ENCODE measurements at regions not wholly inside any gene's neighbourhood (a gene's known extent, or its start where the extent isn't known, plus 50 kb on each side); places are given as distances from the start of the nearest gene placed in this dataset.

DNA sequence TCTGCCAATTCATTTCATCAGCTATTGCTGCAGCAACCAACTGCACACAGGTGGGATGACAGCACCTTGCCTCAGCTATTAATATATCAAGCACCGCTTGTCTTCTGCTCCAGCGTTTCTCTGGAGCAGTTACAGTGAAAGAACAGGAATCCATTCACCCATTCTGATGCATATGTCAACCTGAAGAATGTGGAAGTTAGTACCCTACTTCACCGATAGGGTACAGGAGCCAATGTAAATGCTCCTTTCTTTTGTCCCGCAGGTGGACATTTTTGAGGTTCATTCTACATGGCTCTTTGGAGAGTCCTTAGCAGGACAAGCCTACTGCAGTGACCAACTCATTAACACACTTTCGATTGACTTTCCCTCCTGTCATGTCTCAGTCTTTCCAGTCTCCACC lies 104.4 kb upstream of the PRNP start:
- CTCF ChIA-PET: no interaction called here
- no peak overlapping the region for H3K4me3 Mint-ChIP-seq
- ATAC-seq (ENCODE audit: poor library complexity): no peak

DNA sequence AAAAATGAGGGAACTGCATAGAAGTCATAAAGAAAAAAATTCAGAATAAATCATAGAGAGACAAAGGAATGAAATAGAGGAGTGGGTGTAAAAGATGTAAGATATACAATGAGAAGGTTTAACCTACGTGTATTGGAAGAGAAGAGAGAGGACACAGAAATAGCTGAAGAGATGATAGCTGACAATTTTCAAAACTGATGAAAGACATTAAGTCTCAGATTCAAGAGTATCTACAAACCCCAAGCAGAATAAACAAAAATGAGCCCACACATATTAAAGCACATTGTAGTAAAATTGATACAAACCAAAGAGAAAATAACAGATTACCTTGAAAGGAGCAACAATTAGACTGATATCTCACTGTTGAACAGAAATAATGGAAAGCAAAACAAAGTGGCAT lies 107.9 kb upstream of the PRNP start:
- intact Hi-C loops (cut with DNase I, micrococcal nuclease): no loop called here
- Histone ChIP-seq H3K36me3 (ENCODE audit: insufficient read depth, low read length) (no peaks in the 10 kb centered on the region), H3K27me3 (ENCODE audit: control insufficient read depth in 1 of 2, insufficient read depth in 2 of 2, low read length in 2 of 2) (peaks cover 11 to 40% of the 10 kb centered on the region in 2 experiments), H3K27ac (ENCODE audit: low read depth in 1 of 2, low read length in 2 of 2) (no peak overlapping the region), H3K9me3 (ENCODE audit: control insufficient read depth in 1 of 2, insufficient read depth in 1 of 2, low read length in 2 of 2) (no peaks in the 10 kb centered on the region), H3K4me3 (ENCODE audit: low read length) (no peak overlapping the region), H3K4me1 (ENCODE audit: insufficient read depth, low read length) (no peaks in the 10 kb centered on the region)
- H3K9me3 Mint-ChIP-seq: no peaks in the 10 kb centered on the region
- H3K36me3 Mint-ChIP-seq (ENCODE audit: low read depth): no peaks in the 10 kb centered on the region
- H3K4me3 Mint-ChIP-seq: no peak overlapping the region
- TF ChIP-seq, protein P1, sequence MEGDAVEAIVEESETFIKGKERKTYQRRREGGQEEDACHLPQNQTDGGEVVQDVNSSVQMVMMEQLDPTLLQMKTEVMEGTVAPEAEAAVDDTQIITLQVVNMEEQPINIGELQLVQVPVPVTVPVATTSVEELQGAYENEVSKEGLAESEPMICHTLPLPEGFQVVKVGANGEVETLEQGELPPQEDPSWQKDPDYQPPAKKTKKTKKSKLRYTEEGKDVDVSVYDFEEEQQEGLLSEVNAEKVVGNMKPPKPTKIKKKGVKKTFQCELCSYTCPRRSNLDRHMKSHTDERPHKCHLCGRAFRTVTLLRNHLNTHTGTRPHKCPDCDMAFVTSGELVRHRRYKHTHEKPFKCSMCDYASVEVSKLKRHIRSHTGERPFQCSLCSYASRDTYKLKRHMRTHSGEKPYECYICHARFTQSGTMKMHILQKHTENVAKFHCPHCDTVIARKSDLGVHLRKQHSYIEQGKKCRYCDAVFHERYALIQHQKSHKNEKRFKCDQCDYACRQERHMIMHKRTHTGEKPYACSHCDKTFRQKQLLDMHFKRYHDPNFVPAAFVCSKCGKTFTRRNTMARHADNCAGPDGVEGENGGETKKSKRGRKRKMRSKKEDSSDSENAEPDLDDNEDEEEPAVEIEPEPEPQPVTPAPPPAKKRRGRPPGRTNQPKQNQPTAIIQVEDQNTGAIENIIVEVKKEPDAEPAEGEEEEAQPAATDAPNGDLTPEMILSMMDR (IDR thresholded peaks at IDR 0.05): no peak
- ChIA-PET POLR2A (no interaction called here), CTCF (no interaction called here)
- ATAC-seq (ENCODE audit: poor library complexity): no peak
- H3K27me3 Mint-ChIP-seq: peaks cover 62% of the 10 kb centered on the region
- H3K4me1 Mint-ChIP-seq (ENCODE audit: low read depth): no peaks in the 10 kb centered on the region
- H3K27ac Mint-ChIP-seq: no peak overlapping the region
- DNase-seq: no peak

More for the DNA sequence above, 104.4 kb upstream of the PRNP start:
- no peaks in the 10 kb centered on the region for H3K4me1 Mint-ChIP-seq (ENCODE audit: low read depth)
- intact Hi-C loops (cut with DNase I, micrococcal nuclease): no loop called here
- no peak for DNase-seq
- H3K4me3 ChIP-seq (ENCODE audit: low read length): no peak overlapping the region
- peaks cover 0 to 22% of the 10 kb centered on the region in 2 experiments for H3K27me3 ChIP-seq (ENCODE audit: control insufficient read depth in 1 of 2, insufficient read depth in 2 of 2, low read length in 2 of 2)
- peaks cover 46% of the 10 kb centered on the region for H3K27me3 Mint-ChIP-seq
- H3K4me1 ChIP-seq (ENCODE audit: insufficient read depth, low read length): no peaks in the 10 kb centered on the region
- TF ChIP-seq, protein P1 (IDR thresholded peaks at IDR 0.05): no peak
- H3K9me3 Mint-ChIP-seq: no peaks in the 10 kb centered on the region
- POLR2A ChIA-PET: no interaction called here
- H3K9me3 ChIP-seq (ENCODE audit: control insufficient read depth in 1 of 2, insufficient read depth in 1 of 2, low read length in 2 of 2): no peaks in the 10 kb centered on the region
- no peaks in the 10 kb centered on the region for H3K36me3 ChIP-seq (ENCODE audit: insufficient read depth, low read length)
- H3K27ac ChIP-seq (ENCODE audit: low read depth in 1 of 2, low read length in 2 of 2): no peak overlapping the region
- H3K27ac Mint-ChIP-seq: no peak overlapping the region
- H3K36me3 Mint-ChIP-seq (ENCODE audit: low read depth): no peaks in the 10 kb centered on the region

DNA sequence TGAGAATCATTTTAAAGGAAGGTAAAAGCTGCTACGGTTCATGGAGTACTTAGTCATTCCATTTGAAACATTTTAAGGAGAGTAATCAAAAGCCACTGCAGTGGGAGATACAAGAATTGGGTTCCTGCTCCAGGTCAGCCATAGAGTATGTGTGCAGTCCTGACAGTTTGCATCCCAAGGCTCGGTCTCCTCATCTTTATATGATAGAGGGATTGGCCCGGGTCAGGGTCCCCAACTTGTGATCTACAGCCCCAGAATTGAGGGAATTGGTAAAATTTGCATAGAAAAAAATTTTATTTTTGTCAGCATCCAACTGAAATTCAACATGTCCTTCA lies 111.9 kb upstream of the PRNP start:
- H3K27ac ChIP-seq (ENCODE audit: low read depth in 1 of 2, low read length in 2 of 2): no peak overlapping the region
- H3K4me3 Mint-ChIP-seq: no peak overlapping the region
- no peaks in the 10 kb centered on the region for H3K4me1 ChIP-seq (ENCODE audit: insufficient read depth, low read length)
- no peaks in the 10 kb centered on the region for H3K4me1 Mint-ChIP-seq (ENCODE audit: low read depth)
- peaks cover 73% of the 10 kb centered on the region for H3K27me3 Mint-ChIP-seq
- no peak for ATAC-seq (ENCODE audit: poor library complexity)
- ChIA-PET CTCF (no interaction called here), POLR2A (no interaction called here)
- H3K36me3 ChIP-seq (ENCODE audit: insufficient read depth, low read length): no peaks in the 10 kb centered on the region
- DNase-seq: no peak
- TF ChIP-seq, protein P1 (IDR thresholded peaks at IDR 0.05): no peak
- H3K36me3 Mint-ChIP-seq (ENCODE audit: low read depth): no peaks in the 10 kb centered on the region
- no peaks in the 10 kb centered on the region for H3K9me3 ChIP-seq (ENCODE audit: control insufficient read depth in 1 of 2, insufficient read depth in 1 of 2, low read length in 2 of 2)
- H3K27me3 ChIP-seq (ENCODE audit: control insufficient read depth in 1 of 2, insufficient read depth in 2 of 2, low read length in 2 of 2): peaks cover 15 to 24% of the 10 kb centered on the region in 2 experiments
- no peaks in the 10 kb centered on the region for H3K9me3 Mint-ChIP-seq
- H3K4me3 ChIP-seq (ENCODE audit: low read length): no peak overlapping the region
- H3K27ac Mint-ChIP-seq: no peak overlapping the region
- intact Hi-C loops (cut with DNase I, micrococcal nuclease): no loop called here
